GM18873 (cell line): ENCODE measurements at regions not wholly inside any gene's neighbourhood (a gene's known extent, or its start where the extent isn't known, plus 50 kb on each side); places are given as distances from the start of the nearest gene placed in this dataset.

ENCODE experiments used
- ATAC-seq: cut with Tn5 transposase; IDR thresholded peaks from one replicate; pipeline ENCODE4 v1.9.1; 2021; ENCODE audit warnings: mild to moderate bottlenecking, moderate library complexity, moderate number of reproducible peaks; ENCODE audit not compliant: unreplicated experiment, low FRiP score

DNA sequence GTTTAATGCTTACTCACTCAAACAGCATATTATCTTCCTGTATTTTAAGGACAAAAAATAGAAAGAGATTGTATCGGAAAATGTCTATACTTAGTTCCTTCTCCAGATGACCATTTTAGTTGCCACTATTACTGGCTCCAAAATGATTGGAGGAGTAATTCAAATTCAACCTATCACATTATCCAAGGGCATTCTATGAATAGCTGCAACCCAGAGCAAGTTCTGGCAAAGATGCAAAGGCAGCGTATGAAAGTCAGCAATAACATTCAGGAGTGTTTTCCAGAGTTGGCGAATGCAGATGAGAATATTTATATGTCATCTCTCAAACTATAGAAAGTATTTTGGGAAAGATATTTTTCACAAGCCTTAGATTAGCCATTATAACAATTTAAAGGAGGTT lies 389.8 kb upstream of the ADGRL2 start:
- ATAC-seq, result no peak

DNA sequence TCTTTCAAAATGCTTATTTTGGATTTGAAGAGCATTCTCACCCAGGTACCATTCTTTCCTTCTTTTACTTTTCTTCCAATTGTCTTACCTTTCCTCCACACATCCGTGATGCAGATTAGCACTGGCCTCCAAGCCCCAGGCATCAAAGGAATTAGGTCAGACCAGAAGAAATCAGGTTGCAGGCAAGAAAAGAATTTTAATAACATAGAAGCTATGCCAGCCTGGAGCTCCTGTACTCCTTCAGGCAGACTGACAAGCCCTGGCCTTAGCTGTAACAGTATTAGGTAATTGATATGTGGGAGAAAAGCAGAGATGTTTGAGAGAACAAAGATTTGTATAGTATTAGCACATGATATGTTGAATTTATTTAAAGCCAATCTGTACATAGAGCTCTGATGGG lies 390.4 kb upstream of the ADGRL2 start:
- ATAC-seq, result no peak

DNA sequence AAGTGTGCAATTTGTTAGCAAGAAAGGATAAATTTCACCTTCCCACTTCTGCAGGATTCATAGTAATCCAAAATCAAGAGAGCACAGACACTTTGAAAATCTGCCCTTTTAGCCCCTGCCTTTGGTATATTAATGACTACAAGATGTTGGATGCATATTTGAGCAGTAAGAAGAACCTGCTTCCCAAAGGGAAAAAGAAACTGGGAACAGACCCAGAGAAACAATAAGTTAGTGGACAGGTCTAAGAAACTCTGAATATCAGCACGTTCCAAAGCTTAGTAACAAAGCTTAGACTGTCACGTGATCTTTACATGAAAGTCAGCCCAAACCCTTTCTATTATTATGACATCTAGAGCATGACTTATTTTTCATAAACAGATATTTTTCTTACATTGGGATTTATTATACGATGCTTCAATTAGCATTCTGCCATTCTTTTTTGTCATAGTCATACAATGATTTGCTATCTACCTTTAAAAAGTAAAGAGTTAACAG lies 390.9 kb upstream of the ADGRL2 start:
- ATAC-seq, result no peak

DNA sequence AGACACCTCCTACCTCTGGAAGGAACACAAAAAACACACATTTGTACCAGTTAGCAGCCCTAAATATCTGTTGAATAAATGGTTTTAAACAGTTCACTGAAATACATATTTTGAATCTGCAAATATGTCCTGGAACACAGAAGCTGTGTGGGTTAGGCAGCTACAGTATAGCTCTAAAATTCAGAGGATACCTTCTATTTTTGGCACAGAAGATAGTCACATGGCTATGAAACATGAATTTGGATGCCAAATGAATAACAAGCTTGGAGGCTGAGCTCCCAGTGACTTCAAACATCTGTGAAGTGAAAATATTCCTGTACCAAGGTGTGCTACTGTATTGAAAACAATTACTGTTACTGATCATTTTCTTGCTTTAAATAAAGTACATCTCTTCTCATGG lies 391.5 kb upstream of the ADGRL2 start:
- ATAC-seq, result no peak

DNA sequence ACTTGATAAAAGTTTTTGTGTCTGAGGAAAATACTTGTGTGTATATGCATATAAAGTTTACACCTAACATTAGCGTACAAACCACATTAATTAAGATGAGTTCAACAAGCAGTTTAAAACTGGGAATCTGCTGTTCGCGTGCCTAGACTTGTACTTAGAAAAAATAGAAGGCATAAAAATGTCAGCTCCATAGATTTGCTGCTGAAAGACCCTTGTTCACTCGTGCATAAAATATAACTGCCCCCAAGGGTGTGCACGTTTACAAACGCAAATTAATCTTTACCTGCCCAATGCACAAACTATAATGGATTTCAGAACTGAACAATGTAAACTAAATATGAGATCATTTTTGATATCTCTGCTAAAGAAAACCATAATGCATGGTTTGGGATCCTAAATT lies 392.3 kb upstream of the ADGRL2 start:
- no peak for ATAC-seq

DNA sequence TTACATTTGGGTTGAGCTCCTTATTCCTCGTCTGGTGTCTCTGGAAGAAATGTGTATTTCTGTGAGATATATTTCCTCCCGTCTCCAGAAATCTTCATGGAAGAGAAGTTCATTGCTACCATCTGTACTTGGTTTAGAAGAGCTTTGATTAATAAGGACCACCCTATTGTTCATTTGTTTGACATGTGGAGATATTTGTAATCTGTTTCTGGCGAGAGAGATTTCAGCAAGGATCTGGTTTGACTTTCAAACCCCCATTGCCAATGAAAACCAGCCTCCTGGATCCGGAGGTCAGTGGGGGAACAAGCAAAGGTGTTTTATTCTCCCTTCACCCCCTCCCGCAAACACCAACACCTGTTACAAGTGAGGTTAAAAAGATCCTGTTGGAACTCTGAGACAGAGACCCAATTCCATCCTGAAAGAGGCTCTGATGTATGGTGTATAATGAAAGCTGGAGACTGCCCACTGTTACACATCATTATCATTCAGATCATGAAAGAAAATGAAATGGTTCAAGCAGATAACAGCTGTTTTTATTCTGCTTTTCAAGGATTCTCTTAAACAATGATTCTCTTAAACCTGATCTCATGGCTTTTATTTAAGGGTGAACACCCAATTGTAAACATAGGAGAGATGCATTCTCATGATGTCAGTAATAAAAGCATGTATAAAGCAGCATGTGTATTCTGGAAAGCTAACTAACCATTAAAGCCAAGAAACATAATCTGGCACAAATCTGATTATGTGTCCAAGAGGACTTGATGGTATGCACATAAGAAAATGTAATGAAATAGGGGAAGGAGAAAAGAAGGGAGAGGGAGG lies 393.5 kb upstream of the ADGRL2 start:
- no peak for ATAC-seq

DNA sequence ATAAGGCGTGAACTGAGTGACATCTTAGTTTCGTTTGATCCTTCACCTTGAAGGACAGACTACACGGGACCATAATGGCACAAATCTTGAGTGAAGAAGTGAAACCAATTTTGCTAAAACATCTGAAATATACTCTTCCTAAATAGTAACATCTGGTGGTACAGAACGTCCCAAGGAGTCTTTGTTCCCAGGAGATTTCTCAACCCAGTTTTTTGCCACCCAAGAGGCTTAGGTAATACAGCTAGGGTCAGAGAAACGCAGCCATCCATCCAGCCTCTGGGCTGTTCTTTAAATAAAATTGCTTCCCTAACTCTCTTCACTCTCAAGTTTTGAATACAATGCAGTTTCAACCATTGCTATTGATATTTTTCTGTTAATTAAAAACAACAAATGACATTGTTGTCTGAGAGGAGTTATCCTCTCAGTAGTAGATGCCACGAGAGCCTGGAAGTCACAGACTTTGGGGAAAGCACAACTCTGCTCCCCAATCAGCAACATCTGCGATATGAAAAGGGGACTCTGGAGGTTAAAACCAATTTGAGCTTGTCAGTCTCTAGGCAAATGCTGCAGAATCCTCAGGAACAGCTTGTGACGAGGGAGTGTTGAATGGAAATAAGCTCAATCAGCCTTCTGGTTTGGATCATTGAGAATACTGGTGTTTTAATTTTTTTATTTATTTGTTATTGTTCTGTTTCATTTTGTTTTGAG lies 394.3 kb upstream of the ADGRL2 start:
- no peak for ATAC-seq

DNA sequence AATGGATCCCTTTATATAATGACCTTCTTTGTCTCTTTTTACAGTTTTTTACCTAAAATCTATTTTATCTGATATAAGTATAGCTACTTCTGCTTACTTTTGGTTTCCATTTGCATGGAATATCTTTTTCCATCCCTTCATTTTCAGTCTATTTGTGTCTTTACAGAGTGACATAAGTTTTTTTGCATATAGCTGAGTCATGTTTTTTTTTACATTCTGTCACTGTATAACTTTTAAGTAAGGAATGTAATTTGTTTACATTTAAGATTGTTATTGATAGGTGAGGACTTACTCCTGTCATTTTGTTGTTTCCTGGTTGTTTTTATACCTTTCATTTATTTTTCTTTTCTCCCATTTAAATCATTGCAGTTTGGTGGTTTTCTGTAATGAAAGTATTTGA lies 402.7 kb upstream of the ADGRL2 start:
- no peak for ATAC-seq

DNA sequence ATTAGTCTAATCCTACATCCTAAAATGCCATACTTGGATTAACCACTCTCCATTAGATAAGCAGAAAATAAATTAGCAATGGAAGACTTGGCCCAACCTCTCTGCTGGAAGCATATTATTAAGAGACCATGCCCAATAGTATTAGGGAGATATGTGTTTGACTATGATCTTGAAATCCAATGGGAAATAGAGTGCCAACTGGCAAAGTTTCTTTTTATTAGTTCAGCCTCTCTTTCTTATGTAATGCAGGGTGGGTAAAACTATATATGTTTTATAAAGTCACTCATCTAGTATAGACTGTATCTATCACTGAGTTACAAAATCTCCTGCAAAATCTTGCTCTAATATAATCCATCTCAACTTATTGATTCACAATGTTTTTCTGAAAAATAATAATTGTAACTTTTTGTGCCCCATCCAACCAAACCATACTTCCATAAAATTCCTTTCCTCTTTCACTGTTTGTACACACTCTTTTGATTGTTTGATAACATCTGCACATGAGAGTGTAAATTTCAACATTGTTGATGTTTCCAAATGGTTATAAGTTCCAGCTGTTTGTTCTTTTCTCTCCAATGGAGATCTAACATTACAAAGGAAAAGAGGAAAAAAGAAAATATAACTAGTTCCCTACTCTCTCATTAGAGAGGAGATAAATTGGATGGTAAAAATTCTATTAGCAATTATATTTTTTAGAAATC lies 408.1 kb upstream of the ADGRL2 start:
- no peak for ATAC-seq

DNA sequence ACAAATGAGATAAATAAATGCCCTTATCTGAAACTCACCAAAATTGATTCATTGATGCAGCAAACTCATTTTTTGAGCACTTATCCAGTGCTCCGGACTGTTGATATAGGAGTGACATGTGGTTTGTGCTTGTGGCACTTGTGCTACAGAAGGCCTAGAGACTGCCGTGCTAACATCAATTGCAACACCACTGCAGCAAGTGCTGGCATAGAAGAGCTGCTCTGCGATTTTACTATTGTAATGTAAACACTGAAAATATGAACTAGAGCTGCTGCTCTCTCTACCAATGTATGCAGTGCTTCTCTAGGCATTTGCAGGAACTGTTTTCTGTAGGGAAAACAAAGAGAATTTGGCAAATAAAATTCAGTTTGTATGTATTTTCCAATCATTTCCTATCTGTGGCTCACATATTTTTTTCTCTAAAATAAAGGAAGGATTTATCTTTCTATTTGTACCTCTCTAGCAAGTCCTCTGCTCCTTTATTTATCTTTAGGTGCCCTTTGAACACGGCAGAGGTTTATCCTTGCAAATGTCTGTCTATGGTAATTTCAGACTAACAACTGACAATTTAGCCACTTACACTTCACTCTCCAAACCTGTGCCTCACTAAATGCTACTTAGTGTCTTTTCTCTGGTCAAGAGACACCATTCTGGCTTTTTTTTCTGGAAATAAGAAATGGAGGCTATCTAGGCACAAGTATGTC lies 409.5 kb upstream of the ADGRL2 start:
- no peak for ATAC-seq

DNA sequence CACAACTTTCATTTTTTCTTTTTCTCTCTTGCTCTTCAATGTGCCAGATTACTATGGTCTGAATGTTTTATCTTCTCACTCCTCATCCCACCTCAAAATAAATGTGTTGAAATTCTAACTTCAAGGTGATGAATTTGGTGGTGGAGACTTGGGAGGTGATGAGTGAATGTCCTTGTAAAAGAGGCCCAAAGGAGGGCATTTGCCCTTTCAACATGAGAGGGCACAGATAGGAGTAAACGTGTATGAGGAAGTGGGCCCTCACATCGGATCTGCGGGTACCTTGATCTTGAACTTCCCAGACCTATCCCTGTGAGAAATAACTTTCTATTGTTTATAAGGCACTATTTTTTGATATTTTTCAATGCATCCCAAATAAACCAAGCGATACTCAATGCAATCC lies 412.3 kb upstream of the ADGRL2 start:
- ATAC-seq, result no peak

DNA sequence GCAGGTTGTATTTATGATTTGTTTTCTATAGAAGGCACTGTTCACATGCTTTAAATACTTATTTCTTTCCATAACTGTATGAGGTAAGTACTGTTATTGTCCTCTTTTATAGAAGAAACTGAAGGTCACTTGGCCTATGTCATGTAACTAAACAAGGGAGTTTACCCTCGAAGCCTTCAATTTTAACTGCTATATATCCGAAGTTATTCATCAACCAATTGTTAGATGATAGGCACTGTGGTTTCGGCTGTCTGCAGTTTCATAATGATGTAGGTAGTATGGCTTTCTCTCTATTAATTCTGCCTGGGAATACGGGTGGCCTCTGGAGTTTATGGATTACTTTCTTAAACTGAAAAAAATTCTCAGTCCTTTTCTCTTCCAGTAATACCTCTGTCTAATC lies 413.3 kb upstream of the ADGRL2 start:
- ATAC-seq, result no peak

DNA sequence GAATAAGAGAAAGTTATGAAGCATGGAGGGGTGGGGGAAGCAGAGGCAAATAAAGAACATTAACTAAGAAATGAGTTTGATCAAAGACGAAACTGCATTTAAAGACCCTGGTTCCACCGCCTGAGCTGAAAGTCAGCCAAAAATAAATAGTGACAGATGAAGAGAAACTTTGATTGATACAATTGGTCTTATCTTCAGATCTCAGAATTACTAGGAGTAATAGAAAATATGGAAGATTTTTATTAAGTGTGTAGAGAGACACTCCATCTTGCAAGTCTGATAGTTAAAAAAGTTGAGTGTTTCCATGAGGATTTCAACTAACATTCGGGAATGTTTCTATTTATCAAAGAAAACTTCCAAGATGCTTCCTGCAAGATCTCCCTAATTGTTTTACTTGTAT lies 418.2 kb upstream of the ADGRL2 start:
- no peak for ATAC-seq

DNA sequence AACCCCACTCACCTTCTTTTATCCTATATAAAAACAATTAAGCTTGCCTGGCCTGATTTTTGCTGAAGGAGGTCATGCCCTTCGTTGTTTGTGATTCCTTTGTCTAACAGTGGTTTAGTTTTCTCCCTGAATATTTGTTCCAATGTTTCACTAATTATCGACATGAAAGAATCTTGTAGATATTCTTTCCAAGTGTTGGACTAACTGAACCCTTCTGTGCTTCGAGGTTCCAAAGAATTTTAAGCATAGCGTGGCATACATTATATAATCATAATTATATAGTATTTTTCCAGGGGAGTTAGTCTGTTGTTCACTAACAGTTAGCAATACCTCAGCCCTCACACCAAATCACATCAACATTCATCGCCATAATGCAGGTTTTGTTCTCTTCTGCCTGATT lies 418.9 kb upstream of the ADGRL2 start:
- no peak for ATAC-seq

DNA sequence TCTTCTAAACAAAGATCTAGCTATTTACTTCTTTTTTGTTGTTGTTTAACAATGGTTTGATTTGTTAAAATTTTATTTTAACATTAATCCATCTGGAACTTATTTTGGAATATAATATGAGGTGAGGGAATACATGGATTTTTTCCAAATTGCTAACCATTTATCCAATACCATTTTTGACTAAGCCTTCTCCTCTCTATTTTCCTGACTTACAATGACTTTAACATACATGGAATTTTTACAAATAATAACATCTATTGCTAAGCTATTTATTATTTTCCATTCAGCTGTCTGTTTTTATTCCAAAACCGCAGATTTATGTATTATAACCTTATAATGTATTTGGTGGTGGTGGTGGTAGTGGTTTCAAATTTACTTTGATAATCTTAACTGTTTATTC lies 420.3 kb upstream of the ADGRL2 start:
- ATAC-seq, result no peak

DNA sequence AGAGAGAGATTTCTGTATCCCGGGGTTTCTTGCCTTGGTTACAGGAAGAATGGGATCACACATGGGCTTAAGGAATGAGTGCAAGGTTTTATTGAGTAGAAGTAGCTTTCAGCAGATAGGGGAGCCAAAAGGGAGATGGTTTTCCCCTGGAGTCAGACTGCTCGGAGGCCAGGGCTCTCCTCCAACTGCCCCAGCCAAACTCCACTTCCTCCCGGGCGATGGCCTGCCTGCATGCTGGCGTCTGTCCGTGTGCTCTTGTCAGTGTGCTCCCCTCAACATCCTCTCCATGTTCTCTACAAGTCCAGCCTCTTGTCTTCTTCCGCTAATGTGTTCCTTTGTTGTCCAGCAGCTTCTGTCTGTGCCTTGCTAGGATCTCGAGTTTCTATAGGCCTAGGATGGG lies 421.3 kb upstream of the ADGRL2 start:
- ATAC-seq, result no peak

DNA sequence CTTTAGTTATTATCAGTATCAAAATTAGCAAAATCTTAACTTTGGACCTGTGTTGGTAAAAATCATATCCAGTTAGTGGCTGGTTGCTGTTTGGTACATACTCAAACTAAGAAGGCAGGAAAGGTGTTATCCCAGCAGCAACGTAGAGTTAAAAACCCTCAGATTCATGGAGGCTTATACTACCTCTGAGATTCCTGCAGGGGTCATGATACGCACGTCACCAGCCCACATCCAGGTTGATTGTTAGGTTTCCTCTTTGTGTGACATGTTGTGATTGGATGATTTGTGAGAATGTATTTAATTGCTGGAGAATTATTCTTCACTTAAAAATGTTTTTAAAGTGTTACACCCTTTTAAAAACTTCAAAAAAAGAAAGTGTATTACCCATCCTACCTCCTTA lies 423.3 kb upstream of the ADGRL2 start:
- no peak for ATAC-seq

DNA sequence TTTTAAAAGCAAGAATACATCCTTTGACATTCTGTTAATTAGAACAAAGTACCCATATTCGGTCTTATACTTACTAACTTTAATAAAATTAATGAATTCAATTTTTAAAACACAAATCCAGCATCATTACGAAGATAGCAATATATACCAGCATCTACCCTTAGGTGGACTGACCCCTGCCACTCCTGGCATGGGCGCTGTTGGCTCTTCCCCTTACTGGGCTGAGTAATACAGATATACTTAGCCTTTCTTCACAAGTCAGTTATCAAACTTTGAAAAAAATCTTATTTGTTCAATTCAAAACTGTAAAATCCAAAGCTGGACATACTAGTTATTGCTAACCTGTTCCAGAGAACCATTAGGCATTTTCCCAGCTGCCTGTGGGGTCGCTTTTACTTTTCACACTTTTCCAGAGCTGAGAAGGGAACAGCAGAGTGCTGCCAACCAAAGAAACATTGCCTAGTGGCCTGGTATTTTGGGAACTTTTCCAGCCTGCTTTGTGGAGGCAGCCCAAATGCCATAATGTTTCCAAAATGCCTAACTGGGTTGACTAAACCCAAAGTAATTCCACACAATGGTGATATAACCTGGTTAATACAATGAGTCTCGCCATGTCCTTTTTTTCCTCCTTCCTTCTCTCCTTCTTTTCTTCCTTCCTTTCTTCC lies 424.7 kb upstream of the ADGRL2 start:
- no peak for ATAC-seq

DNA sequence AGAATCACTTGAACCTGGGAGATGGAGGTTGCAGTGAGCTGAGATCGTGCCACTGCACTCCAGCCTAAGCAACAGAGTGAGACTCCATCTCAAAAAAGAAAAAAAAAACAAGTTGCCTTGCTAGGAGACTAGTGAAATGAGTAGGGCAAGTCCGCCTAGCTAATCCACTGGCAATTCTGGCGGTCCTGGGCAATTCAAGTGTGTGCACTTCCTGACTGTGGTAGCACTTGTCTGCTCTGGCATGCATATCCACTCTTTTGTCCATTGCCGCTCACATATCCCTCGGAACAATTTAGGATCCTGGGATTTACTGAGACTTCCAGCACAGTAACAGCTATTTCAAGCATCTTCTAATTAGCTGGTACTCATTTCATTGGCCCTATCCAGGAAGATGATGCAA lies 426.3 kb upstream of the ADGRL2 start:
- ATAC-seq, result no peak

DNA sequence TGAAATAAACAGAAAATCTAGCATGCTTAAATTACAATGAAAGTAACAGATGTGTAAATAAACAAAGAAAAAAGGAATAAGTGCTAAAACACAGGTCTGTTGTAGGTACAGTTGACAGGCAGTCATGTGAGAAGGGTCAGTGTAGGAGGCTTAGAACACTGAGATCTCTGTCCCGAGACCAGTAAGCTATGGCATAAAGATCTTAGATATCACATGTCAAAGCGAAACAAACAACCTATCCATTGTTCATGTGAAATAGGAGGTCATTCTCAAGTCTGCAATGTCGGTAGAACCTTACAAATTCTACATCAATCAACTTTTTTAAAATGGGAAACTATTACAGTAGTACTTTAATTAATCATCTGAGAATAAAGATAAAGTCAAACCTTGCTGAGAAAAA lies 428.9 kb upstream of the ADGRL2 start:
- ATAC-seq, result no peak
